Fibroblast of pulmonary artery (primary cell): ENCODE measurements at regions not wholly inside any gene's neighbourhood (a gene's known extent, or its start where the extent isn't known, plus 50 kb on each side); places are given as distances from the start of the nearest gene placed in this dataset.

ENCODE experiments used
- DNase-seq: peaks from one replicate; pipeline ENCODE4 v3.0.0-alpha.2; 2010; ENCODE audit warnings: low read depth
- H3K4me3 ChIP-seq: replicated peaks from 2 replicates; pipeline ENCODE4 v1.5.1; 2011; ENCODE audit warnings: low read depth, mild to moderate bottlenecking, control low read depth, low read length, moderate library complexity
- CTCF ChIP-seq: IDR thresholded peaks from 2 replicates; pipeline ENCODE4 v1.5.1; 2011; ENCODE audit warnings: mild to moderate bottlenecking, control low read depth, low read length, inconsistent platforms; ENCODE audit errors: missing control alignments

GRCh38 chr4:100826808-100827548 is 309.2 kb upstream of the EMCN start:
- no peak for DNase-seq
- H3K4me3 ChIP-seq, result no peak overlapping the region
- no peak for TF ChIP-seq CTCF

- DNase-seq, result no peak
- H3K4me3 ChIP-seq, result no peak overlapping the region
- TF ChIP-seq CTCF, result no peak
Observed at GRCh38 chr4:100826067-100826466, 308.2 kb upstream of the EMCN start.

- DNase-seq, result no peak
- TF ChIP-seq CTCF, result no peak
- no peak overlapping the region for H3K4me3 ChIP-seq
Observed at GRCh38 chr4:100823993-100824323, 306.1 kb upstream of the EMCN start.

GRCh38 chr4:100823066-100823992 is 305.5 kb upstream of the EMCN start:
- no peak overlapping the region for H3K4me3 ChIP-seq
- peak; percentile 27 for DNase-seq

GRCh38 chr4:100820249-100820648 is 302.4 kb upstream of the EMCN start:
- DNase-seq, result no peak
- no peak overlapping the region for H3K4me3 ChIP-seq
- TF ChIP-seq CTCF, result no peak

More at GRCh38 chr4:100823066-100823992, 305.5 kb upstream of the EMCN start:
- no peak for TF ChIP-seq CTCF

- TF ChIP-seq CTCF, result no peak
- H3K4me3 ChIP-seq, result no peak overlapping the region
- DNase-seq, result no peak
Observed at GRCh38 chr4:100819505-100819904, 301.7 kb upstream of the EMCN start.
